MM.1S (cell line): ENCODE measurements at regions not wholly inside any gene's neighbourhood (a gene's known extent, or its start where the extent isn't known, plus 50 kb on each side); places are given as distances from the start of the nearest gene placed in this dataset.

Experiments
- DNase-seq: peaks from one replicate; pipeline ENCODE4 v3.0.0-alpha.2; 2015
- H2AFZ ChIP-seq: fragments of 300-600 bp; sonication (generic); 2 replicates; pipeline ENCODE4 v1.6.0; 2016; ENCODE audit warnings: antibody characterized with exemption, low read length
- H3F3A ChIP-seq: fragments of 300-600 bp; sonication (generic); 2 replicates; pipeline ENCODE4 v1.6.1; 2016; ENCODE audit warnings: mild to moderate bottlenecking, antibody characterized with exemption, low read length, moderate library complexity, mixed read lengths; ENCODE audit not compliant: insufficient read depth
- H3K27ac ChIP-seq: fragments of 300-600 bp; sonication (generic); 2 replicates; pipeline ENCODE4 v1.5.1; 2016; ENCODE audit warnings: mild to moderate bottlenecking, low read length
- H3K27me3 ChIP-seq: fragments of 300-600 bp; sonication (generic); replicated peaks from 2 replicates; pipeline ENCODE4 v1.6.0; 2016; ENCODE audit warnings: low read length; ENCODE audit not compliant: insufficient read depth
- H3K36me3 ChIP-seq: fragments of 300-600 bp; sonication (generic); replicated peaks from 2 replicates; pipeline ENCODE4 v1.6.1; 2016; ENCODE audit warnings: mild to moderate bottlenecking, low read length, mixed read lengths; ENCODE audit not compliant: insufficient read depth
- H3K4me1 ChIP-seq: fragments of 300-600 bp; sonication (generic); 2 replicates; pipeline ENCODE4 v1.6.1; 2016; ENCODE audit warnings: low read length, mixed read lengths
- H3K4me2 ChIP-seq: fragments of 300-600 bp; sonication (generic); 2 replicates; pipeline ENCODE4 v1.6.0; 2016; ENCODE audit warnings: low read depth, low read length
- H3K4me3 ChIP-seq: fragments of 300-600 bp; sonication (generic); 2 replicates; pipeline ENCODE4 v1.5.1; 2016; ENCODE audit warnings: low read length, mixed read lengths
- H3K79me2 ChIP-seq: fragments of 300-600 bp; sonication (generic); 2 replicates; pipeline ENCODE4 v1.6.1; 2016; ENCODE audit warnings: mixed run types, low read length, mixed read lengths
- H3K9ac ChIP-seq: fragments of 300-600 bp; sonication (generic); 2 replicates; pipeline ENCODE4 v1.6.1; 2016; ENCODE audit warnings: low read length, mixed read lengths
- H3K9me2 ChIP-seq: fragments of 300-600 bp; sonication (generic); replicated peaks from 2 replicates; pipeline ENCODE4 v1.6.1; 2016; ENCODE audit warnings: mild to moderate bottlenecking, low read length, mixed read lengths; ENCODE audit not compliant: insufficient read depth
- H3K9me3 ChIP-seq: fragments of 300-600 bp; sonication (generic); replicated peaks from 2 replicates; pipeline ENCODE4 v1.6.1; 2016; ENCODE audit warnings: mild to moderate bottlenecking, low read length, mixed read lengths; ENCODE audit not compliant: insufficient read depth
- H4K20me1 ChIP-seq: fragments of 300-600 bp; sonication (generic); 2 replicates; pipeline ENCODE4 v1.6.1; 2016; ENCODE audit warnings: mild to moderate bottlenecking, low read length, moderate library complexity, mixed read lengths; ENCODE audit not compliant: insufficient read depth
- CTCF ChIP-seq: fragments of 300-600 bp; sonication (generic); IDR thresholded peaks from 2 replicates; pipeline ENCODE4 v1.5.1; 2016; ENCODE audit warnings: antibody characterized with exemption, low read length, mixed read lengths
- EZH2 ChIP-seq: fragments of 300-600 bp; sonication (generic); optimal IDR thresholded peaks from 2 replicates; pipeline ENCODE3; 2017; ENCODE audit warnings: low read depth, mild to moderate bottlenecking, antibody characterized with exemption, low read length, mixed read lengths
- EZH2phosphoT487 ChIP-seq: fragments of 300-600 bp; sonication (generic); IDR thresholded peaks from 2 replicates; pipeline ENCODE4 v1.6.1; 2018; ENCODE audit warnings: antibody characterized with exemption, low read length

- Histone ChIP-seq H3F3A (no peaks in the 10 kb centered on the region), H3K9me2 (no peaks in the 10 kb centered on the region), H3K4me2 (no peak overlapping the region), H3K79me2 (no peaks in the 10 kb centered on the region), H3K9ac (no peak overlapping the region), H3K4me1 (no peaks in the 10 kb centered on the region), H3K36me3 (no peaks in the 10 kb centered on the region), H4K20me1 (no peaks in the 10 kb centered on the region), H2AFZ (no peak overlapping the region), H3K27ac (no peak overlapping the region), H3K27me3 (no peaks in the 10 kb centered on the region), H3K4me3 (no peak overlapping the region), H3K9me3 (no peaks in the 10 kb centered on the region)
- TF ChIP-seq EZH2phosphoT487 (no peak), CTCF (no peak), EZH2 (no peak)
- no peak for DNase-seq
Observed at GRCh38 chr2:139064159-139064558, 284.0 kb upstream of the NXPH2 start.

DNA sequence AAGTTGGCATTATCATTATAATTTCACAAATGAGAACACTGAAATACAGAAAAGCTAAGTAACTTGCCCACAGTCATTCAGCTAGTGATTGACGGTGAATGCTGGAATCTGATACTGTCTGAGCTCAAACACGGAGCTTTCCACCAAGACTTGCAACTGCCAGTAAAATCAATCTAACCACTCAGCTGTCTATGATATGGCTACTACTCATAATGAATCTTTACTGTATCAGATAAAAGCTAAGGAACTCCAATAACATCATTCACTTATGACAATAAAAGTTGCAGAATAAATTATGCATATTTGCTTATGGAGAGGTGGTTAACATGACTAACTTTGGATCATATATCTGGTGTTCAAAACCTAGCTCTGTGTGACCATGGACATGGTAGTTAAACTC lies 279.4 kb upstream of the NXPH2 start:
- Histone ChIP-seq H3K4me3 (no peak overlapping the region), H3K4me1 (no peaks in the 10 kb centered on the region), H3K9me3 (no peaks in the 10 kb centered on the region), H3K27ac (no peak overlapping the region), H3K79me2 (no peaks in the 10 kb centered on the region), H3K9me2 (no peaks in the 10 kb centered on the region), H3F3A (no peaks in the 10 kb centered on the region), H3K36me3 (no peaks in the 10 kb centered on the region), H3K9ac (no peak overlapping the region), H3K4me2 (no peak overlapping the region), H4K20me1 (no peaks in the 10 kb centered on the region), H2AFZ (no peak overlapping the region), H3K27me3 (no peaks in the 10 kb centered on the region)
- TF ChIP-seq EZH2phosphoT487 = no peak
- TF ChIP-seq EZH2 = no peak
- TF ChIP-seq CTCF = no peak
- DNase-seq = no peak

- DNase-seq = no peak
- H2AFZ ChIP-seq = no peak overlapping the region
- H3K4me1 ChIP-seq = no peaks in the 10 kb centered on the region
- no peak overlapping the region for H3K9ac ChIP-seq
- no peaks in the 10 kb centered on the region for H3F3A ChIP-seq
- no peaks in the 10 kb centered on the region for H3K9me3 ChIP-seq
- no peaks in the 10 kb centered on the region for H3K79me2 ChIP-seq
- no peak overlapping the region for H3K27ac ChIP-seq
- H3K4me2 ChIP-seq = no peak overlapping the region
- H3K9me2 ChIP-seq = no peaks in the 10 kb centered on the region
- H4K20me1 ChIP-seq = no peaks in the 10 kb centered on the region
- TF ChIP-seq CTCF = no peak
- TF ChIP-seq EZH2 = no peak
- TF ChIP-seq EZH2phosphoT487 = no peak
- H3K36me3 ChIP-seq = no peaks in the 10 kb centered on the region
- H3K4me3 ChIP-seq = no peak overlapping the region
- no peaks in the 10 kb centered on the region for H3K27me3 ChIP-seq
Observed at GRCh38 chr2:139055202-139055601, 275.0 kb upstream of the NXPH2 start.

- H3F3A ChIP-seq = no peaks in the 10 kb centered on the region
- H4K20me1 ChIP-seq = no peaks in the 10 kb centered on the region
- H3K27me3 ChIP-seq = no peaks in the 10 kb centered on the region
- H3K4me3 ChIP-seq = no peak overlapping the region
- no peak overlapping the region for H3K9ac ChIP-seq
- no peak overlapping the region for H3K27ac ChIP-seq
- no peaks in the 10 kb centered on the region for H3K9me2 ChIP-seq
- no peaks in the 10 kb centered on the region for H3K36me3 ChIP-seq
- H2AFZ ChIP-seq = no peak overlapping the region
- DNase-seq = no peak
- H3K4me1 ChIP-seq = no peaks in the 10 kb centered on the region
- no peak for TF ChIP-seq EZH2phosphoT487
- no peak for TF ChIP-seq CTCF
- TF ChIP-seq EZH2 = no peak
- no peak overlapping the region for H3K4me2 ChIP-seq
- no peaks in the 10 kb centered on the region for H3K9me3 ChIP-seq
- H3K79me2 ChIP-seq = no peaks in the 10 kb centered on the region
Observed at GRCh38 chr2:139048017-139048416, 267.8 kb upstream of the NXPH2 start.
